Subcutaneous abdominal adipose tissue (tissue), 5 donors: ENCODE measurements at regions not wholly inside any gene's neighbourhood (a gene's known extent, or its start where the extent isn't known, plus 50 kb on each side); places are given as distances from the start of the nearest gene placed in this dataset.

Experiments used
- H3K27ac ChIP-seq: one replicate; pipeline ENCODE4 v1.7.0; 2013; ENCODE audit warnings: low read depth, mild to moderate bottlenecking, inconsistent platforms, low read length, moderate library complexity
- H3K27me3 ChIP-seq, 5 donors: one replicate each; pipeline ENCODE4 v1.7.0; 2013; ENCODE audit warnings: low read length in 5 of 5, inconsistent platforms in 1 of 5; ENCODE audit not compliant: control insufficient read depth in 5 of 5, insufficient read depth in 4 of 5
- H3K36me3 ChIP-seq, 5 donors: one replicate each; pipeline ENCODE4 v1.7.0; 2013; ENCODE audit warnings: low read length in 5 of 5; ENCODE audit not compliant: control insufficient read depth in 5 of 5, insufficient read depth in 5 of 5
- H3K4me1 ChIP-seq, 5 donors: one replicate each; pipeline ENCODE4 v1.7.0; 2013; ENCODE audit warnings: low read length in 5 of 5, mild to moderate bottlenecking in 3 of 5, moderate library complexity in 1 of 5; ENCODE audit not compliant: control insufficient read depth in 5 of 5, insufficient read depth in 5 of 5
- H3K4me3 ChIP-seq, 5 donors: one replicate each; pipeline ENCODE4 v1.7.0; 2013; ENCODE audit warnings: low read length in 5 of 5, low read depth in 1 of 5
- H3K9ac ChIP-seq, 5 donors: one replicate each; pipeline ENCODE4 v1.7.0; 2013; ENCODE audit warnings: low read length in 5 of 5, mild to moderate bottlenecking in 4 of 5, moderate library complexity in 3 of 5
- H3K9me3 ChIP-seq, 5 donors: one replicate each; pipeline ENCODE4 v1.7.0; 2013; ENCODE audit warnings: low read length in 5 of 5; ENCODE audit not compliant: control insufficient read depth in 5 of 5
- donor health status: healthy.
- donor health status: healthy.
- donor health status: healthy.
- donor health status: healthy.
- donor health status: healthy.

DNA sequence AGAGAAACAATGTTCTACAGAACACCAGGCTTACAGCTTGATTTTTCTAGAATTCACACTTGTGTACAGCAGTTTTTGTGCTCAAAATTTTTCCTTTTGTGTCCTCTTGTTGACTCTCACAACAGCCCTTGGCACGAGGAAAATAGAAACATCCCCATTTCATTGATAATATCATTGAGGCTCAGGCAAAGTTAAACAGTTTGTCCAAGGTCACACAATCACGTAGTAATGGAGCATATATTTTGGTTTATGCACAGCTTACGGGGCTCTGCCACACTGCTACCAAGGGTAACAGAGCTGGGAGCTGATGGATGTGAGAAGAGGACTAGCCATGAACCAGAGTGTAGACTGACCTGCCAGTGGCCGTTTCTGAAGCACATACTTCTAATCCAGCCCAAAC lies 292.0 kb downstream of the FZD1 start:
- Histone ChIP-seq H3K9ac (no peak overlapping the region), H3K4me3 (no peak overlapping the region), H3K36me3 (no peaks in the 10 kb centered on the region), H3K27ac (no peak overlapping the region), H3K27me3 (no peaks in the 10 kb centered on the region), H3K4me1 (no peaks in the 10 kb centered on the region), H3K9me3 (no peaks in the 10 kb centered on the region)

- Histone ChIP-seq H3K9me3 (no peaks in the 10 kb centered on the region), H3K27me3 (no peaks in the 10 kb centered on the region), H3K4me1 (no peaks in the 10 kb centered on the region), H3K9ac (no peak overlapping the region), H3K36me3 (no peaks in the 10 kb centered on the region), H3K27ac (no peak overlapping the region), H3K4me3 (no peak overlapping the region)
Measured at GRCh38 chr7:91556956-91557650, 292.9 kb downstream of the FZD1 start.

DNA sequence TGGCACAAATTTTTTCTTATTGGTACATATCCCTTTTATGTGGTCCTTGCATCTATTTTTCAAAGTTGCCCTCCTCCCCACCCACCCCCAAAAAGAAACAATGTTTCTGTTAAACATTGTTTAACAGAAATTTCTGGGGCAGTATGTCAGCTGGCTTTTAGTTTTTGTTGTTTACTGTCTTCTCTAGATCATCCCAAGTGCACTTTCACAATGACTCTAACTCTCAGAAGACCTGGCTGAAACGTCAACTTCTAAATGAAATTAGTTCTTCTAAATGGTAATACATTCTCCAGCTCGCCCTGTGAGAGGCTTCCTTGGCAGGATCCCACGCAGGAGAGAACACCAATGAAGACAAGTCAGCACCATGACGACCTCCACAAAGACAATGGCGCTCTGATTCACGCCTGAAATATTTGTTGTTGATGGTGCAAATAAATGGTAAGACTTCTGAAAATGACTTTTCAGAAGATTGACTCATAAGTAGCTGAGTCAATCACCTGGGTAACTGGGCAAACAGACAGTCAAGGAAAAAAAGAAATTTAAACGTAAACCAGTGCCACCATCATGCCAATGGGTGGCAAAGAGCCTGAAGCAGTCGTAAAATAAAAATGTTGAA lies 293.7 kb downstream of the FZD1 start:
- Histone ChIP-seq H3K9me3 (no peaks in the 10 kb centered on the region), H3K27me3 (no peaks in the 10 kb centered on the region), H3K4me3 (no peak overlapping the region), H3K36me3 (no peaks in the 10 kb centered on the region), H3K27ac (no peak overlapping the region), H3K9ac (no peak overlapping the region), H3K4me1 (no peaks in the 10 kb centered on the region)

GRCh38 chr7:91559947-91560346 lies 295.7 kb downstream of the FZD1 start:
- no peaks in the 10 kb centered on the region for H3K27me3 ChIP-seq
- H3K4me3 ChIP-seq, result no peak overlapping the region
- H3K4me1 ChIP-seq, result no peaks in the 10 kb centered on the region
- no peaks in the 10 kb centered on the region for H3K9me3 ChIP-seq
- H3K36me3 ChIP-seq, result no peaks in the 10 kb centered on the region
- H3K9ac ChIP-seq, result no peak overlapping the region
- H3K27ac ChIP-seq, result no peak overlapping the region

GRCh38 chr7:91564101-91564500 lies 299.9 kb downstream of the FZD1 start:
- Histone ChIP-seq H3K4me1 (peaks cover 0 to 6% (median 0%) of the 10 kb centered on the region in 5 donors), H3K36me3 (no peaks in the 10 kb centered on the region), H3K27ac (no peak overlapping the region), H3K9me3 (no peaks in the 10 kb centered on the region), H3K4me3 (no peak overlapping the region), H3K9ac (no peak overlapping the region), H3K27me3 (no peaks in the 10 kb centered on the region)

DNA sequence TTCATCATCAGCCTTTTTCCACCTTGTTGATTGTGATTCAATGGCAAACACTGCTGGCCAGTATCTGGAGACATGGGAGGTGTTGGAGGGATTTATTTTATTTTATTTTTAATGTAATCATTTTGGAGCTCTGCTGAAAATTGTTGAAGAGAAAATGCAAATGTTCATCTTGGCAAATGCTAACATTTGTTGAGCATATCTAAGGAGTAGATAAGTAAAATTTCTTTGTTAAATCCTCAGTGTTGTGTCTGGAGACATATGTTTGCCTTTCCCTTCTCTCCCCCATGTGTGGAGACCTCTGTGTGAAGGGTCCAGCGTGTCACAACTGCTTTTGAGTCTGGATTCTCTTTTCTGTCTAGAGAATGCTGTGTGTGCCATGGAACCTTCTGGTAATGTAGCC lies 300.3 kb downstream of the FZD1 start:
- no peaks in the 10 kb centered on the region for H3K27me3 ChIP-seq
- H3K36me3 ChIP-seq, result no peaks in the 10 kb centered on the region
- no peaks in the 10 kb centered on the region for H3K9me3 ChIP-seq
- no peak overlapping the region for H3K4me3 ChIP-seq
- H3K9ac ChIP-seq, result no peak overlapping the region
- peaks cover 0 to 6% (median 0%) of the 10 kb centered on the region in 5 donors for H3K4me1 ChIP-seq
- H3K27ac ChIP-seq, result no peak overlapping the region

DNA sequence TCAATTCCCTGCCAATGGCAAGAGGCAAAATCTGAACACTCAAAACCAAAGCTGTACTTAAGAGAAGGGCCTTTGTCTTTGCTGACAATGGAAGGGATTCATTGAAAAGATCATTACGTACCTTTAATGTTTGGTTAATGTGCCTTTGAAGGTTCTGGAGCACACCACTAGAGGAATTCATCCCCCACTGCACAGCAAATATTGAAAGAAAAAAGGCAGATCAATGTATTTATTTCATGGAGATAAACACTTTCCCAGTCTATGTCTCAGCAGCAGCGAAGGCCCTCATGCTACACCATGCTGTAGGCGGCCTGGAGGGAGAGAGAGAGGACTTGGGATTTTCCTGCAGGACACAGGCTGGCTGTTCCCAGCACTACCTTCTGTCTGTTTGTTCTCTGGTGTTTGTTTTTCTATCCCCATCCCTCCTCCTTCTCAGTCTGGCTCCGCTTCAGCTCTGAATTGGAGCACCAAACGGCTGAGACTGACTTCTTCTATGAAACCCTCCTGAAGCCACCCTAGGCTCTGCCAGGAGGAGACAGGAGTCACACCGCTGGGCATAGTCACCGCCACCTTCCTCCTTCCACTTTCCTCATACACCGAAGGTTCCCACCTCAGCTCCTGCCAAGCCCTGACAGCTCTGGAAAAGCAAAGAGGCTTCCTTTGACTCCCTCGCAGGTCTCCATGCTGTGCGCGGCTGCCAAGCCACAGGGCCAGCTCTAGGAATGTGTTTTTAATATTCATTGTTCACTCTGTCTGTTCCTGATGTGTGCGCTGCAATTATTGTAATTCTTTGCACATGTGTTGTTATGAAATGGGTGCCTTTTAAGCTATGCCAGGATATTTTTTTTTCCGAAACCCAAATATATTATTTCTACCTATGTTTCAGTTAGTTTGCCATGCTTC lies 301.5 kb downstream of the FZD1 start:
- H3K36me3 ChIP-seq, result no peaks in the 10 kb centered on the region
- H3K9ac ChIP-seq, result no peak overlapping the region
- H3K4me1 ChIP-seq, result peaks cover 0 to 12% (median 9%) of the 10 kb centered on the region in 5 donors
- H3K27ac ChIP-seq, result no peak overlapping the region
- no peaks in the 10 kb centered on the region for H3K9me3 ChIP-seq
- H3K27me3 ChIP-seq, result no peaks in the 10 kb centered on the region
- H3K4me3 ChIP-seq, result peak overlapping the region in 1 of 5 donors; percentile 16

GRCh38 chr7:91566402-91566732 lies 302.1 kb downstream of the FZD1 start:
- H3K9ac ChIP-seq, result no peak overlapping the region
- H3K27me3 ChIP-seq, result no peaks in the 10 kb centered on the region
- H3K9me3 ChIP-seq, result no peaks in the 10 kb centered on the region
- H3K36me3 ChIP-seq, result no peaks in the 10 kb centered on the region
- no peak overlapping the region for H3K27ac ChIP-seq
- H3K4me1 ChIP-seq, result peaks cover 0 to 12% (median 9%) of the 10 kb centered on the region in 5 donors
- peak overlapping the region in 1 of 5 donors; percentile 16 for H3K4me3 ChIP-seq

DNA sequence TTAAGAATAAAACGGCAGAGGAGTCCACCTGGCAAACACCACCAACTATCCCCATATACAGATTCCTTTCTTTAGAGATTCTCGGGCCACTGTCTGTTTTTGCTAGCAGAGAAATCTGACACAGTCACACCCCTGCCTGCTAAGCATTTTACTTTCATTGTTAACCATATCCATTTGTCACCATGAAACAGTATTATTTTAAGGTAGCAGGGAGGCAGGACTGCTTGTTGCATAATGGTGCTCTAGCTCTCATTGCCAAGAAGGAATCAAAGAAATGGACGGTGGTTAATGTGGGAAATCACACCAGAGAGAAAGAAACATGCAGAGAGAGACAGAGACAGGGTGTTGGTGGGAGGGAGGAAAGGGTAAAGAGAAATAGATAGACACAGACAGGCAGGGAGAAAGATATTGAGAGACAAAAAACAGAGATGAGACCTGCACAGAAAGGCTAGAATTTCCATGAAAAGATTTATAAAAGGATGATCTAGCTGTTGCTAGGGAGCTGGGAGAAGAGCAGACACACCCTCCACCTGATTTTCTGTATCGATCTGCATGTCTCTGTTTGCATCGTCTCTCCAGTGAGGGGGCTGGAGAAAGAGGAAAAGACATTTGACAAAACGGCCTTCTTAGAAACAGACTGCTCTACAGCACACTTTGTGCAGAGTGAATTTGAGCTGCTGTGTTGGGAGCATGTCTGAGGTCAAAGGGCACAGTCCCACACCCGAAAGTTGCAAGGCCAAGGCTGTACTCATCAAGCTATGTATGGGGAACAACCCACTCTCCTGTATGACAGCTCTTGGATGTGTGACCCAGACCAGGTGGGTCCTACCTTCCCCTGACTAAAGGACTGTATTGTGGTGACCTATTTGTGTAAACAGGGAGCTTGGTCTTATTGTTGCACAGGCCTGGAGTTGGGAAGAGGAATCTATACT lies 303.1 kb downstream of the FZD1 start:
- H3K9me3 ChIP-seq, result no peaks in the 10 kb centered on the region
- no peak overlapping the region for H3K9ac ChIP-seq
- no peaks in the 10 kb centered on the region for H3K27me3 ChIP-seq
- H3K4me1 ChIP-seq, result peaks cover 0 to 12% (median 9%) of the 10 kb centered on the region in 5 donors
- H3K4me3 ChIP-seq, result no peak overlapping the region
- H3K27ac ChIP-seq, result no peak overlapping the region
- H3K36me3 ChIP-seq, result no peaks in the 10 kb centered on the region
